B cell (primary cell): ENCODE measurements at regions not wholly inside any gene's neighbourhood (a gene's known extent, or its start where the extent isn't known, plus 50 kb on each side); places are given as distances from the start of the nearest gene placed in this dataset.

Experiments used
- ATAC-seq: fragments of 200-7000 bp; cut with Tn5 transposase; one replicate; pipeline ENCODE4 v1.10.0; 2021; ENCODE audit warnings: low read depth, mild to moderate bottlenecking, moderate number of reproducible peaks, moderate library complexity
- CTCF ChIA-PET: fragments of 350-600 bp; sonication (Branson Sonifier 250); formaldehyde crosslinking; loops from one replicate; lab custom pipeline; 2021; ENCODE audit warnings: antibody characterized with exemption, inconsistent platforms; lab: Charles Lee
- POLR2A ChIA-PET: fragments of 350-600 bp; sonication (Branson Sonifier 250); formaldehyde crosslinking; loops from one replicate; lab custom pipeline; 2021; ENCODE audit warnings: antibody characterized with exemption; lab: Charles Lee
- DNase-seq: peaks from one replicate; pipeline ENCODE4 v3.0.0; 2013
- H2AFZ ChIP-seq: 2 replicates; pipeline ENCODE4 v1.6.1; 2012; ENCODE audit warnings: mild to moderate bottlenecking, low read depth, low read length; ENCODE audit not compliant: insufficient read depth, poor library complexity, severe bottlenecking
- H3K27ac ChIP-seq, 2 donors: 1 replicate in 1 of 2; 2 replicates in 1 of 2; pipeline ENCODE4 v1.5.1; 2012 to 2013; ENCODE audit warnings: low read length in 2 of 2, mild to moderate bottlenecking in 2 of 2, moderate library complexity in 1 of 2
- H3K27me3 ChIP-seq, 4 experiments: fragments of 200-600 bp in 1 of 4; sonication (generic) in 1 of 4; replicated peaks in 1 of 4; 1 replicate in 2 of 4; 2 replicates in 2 of 4; pipeline versions ENCODE4 v1.6.1 to v1.7.0; 2013 to 2016; ENCODE audit warnings: low read length in 3 of 4, mild to moderate bottlenecking in 2 of 4, mixed read lengths in 1 of 4, moderate library complexity in 1 of 4; ENCODE audit not compliant: insufficient read depth in 4 of 4, control insufficient read depth in 3 of 4; ENCODE audit errors: control extremely low read depth in 1 of 4
- H3K36me3 ChIP-seq, 2 experiments: replicated peaks in 1 of 2; 1 replicate in 1 of 2; 2 replicates in 1 of 2; pipeline versions ENCODE4 v1.6.1 to v1.7.1; 2013; ENCODE audit warnings: low read length in 1 of 2; ENCODE audit not compliant: insufficient read depth in 2 of 2, control insufficient read depth in 1 of 2; ENCODE audit errors: control extremely low read depth in 1 of 2, extremely low read depth in 1 of 2
- H3K4me1 ChIP-seq, 2 donors: fragments of 200-600 bp in 1 of 2; sonication (generic) in 1 of 2; 1 replicate in 1 of 2; 2 replicates in 1 of 2; pipeline versions ENCODE4 v1.5.1 to v1.6.1; 2013 to 2017; ENCODE audit warnings: low read length in 2 of 2; ENCODE audit not compliant: control insufficient read depth in 2 of 2, insufficient read depth in 2 of 2
- H3K4me2 ChIP-seq: replicated peaks from 2 replicates; pipeline ENCODE3; 2012; ENCODE audit warnings: mild to moderate bottlenecking, low read depth, low read length; ENCODE audit not compliant: poor library complexity, severe bottlenecking
- H3K4me3 ChIP-seq, 5 experiments: fragments of 200-600 bp in 1 of 5; sonication (generic) in 1 of 5; 1 replicate in 3 of 5; 2 replicates in 2 of 5; pipeline versions ENCODE4 v1.5.1 to v1.7.0; 2011 to 2016; ENCODE audit warnings: low read length in 4 of 5, mild to moderate bottlenecking in 4 of 5, low read depth in 2 of 5, control low read depth in 1 of 5, moderate library complexity in 1 of 5; ENCODE audit not compliant: insufficient read depth in 1 of 5; ENCODE audit errors: control extremely low read depth in 1 of 5, extremely low read depth in 1 of 5
- H3K79me2 ChIP-seq: fragments of 200-600 bp; sonication (generic); one replicate; pipeline ENCODE4 v1.6.0; 2016; ENCODE audit warnings: low read length; ENCODE audit not compliant: control insufficient read depth, insufficient read depth
- H3K9ac ChIP-seq: fragments of 200-600 bp; sonication (generic); 2 replicates; pipeline ENCODE4 v1.6.1; 2017; ENCODE audit warnings: mild to moderate bottlenecking, low read length, moderate library complexity
- H3K9me3 ChIP-seq, 3 donors: one replicate each; pipeline versions ENCODE4 v1.6.1 to v1.7.1; 2013; ENCODE audit warnings: low read length in 2 of 3; ENCODE audit not compliant: control insufficient read depth in 2 of 3, insufficient read depth in 1 of 3; ENCODE audit errors: control extremely low read depth in 1 of 3
- H4K20me1 ChIP-seq: 2 replicates; pipeline ENCODE4 v1.6.0; 2012; ENCODE audit warnings: mild to moderate bottlenecking, low read length; ENCODE audit not compliant: insufficient read depth, control insufficient read depth, poor library complexity, severe bottlenecking
- H3K27ac Mint-ChIP-seq: one replicate; pipeline ENCODE4 v1.8.0; 2021; ENCODE audit warnings: mixed read lengths
- H3K27me3 Mint-ChIP-seq: one replicate; pipeline ENCODE4 v1.8.0; 2021; ENCODE audit warnings: mixed read lengths
- H3K4me1 Mint-ChIP-seq: one replicate; pipeline ENCODE4 v1.8.0; 2021; ENCODE audit warnings: mixed read lengths
- H3K4me3 Mint-ChIP-seq: one replicate; pipeline ENCODE4 v1.8.0; 2021; ENCODE audit warnings: mixed read lengths
- H3K9me3 Mint-ChIP-seq: one replicate; pipeline ENCODE4 v1.8.0; 2022; ENCODE audit warnings: mixed read lengths; ENCODE audit not compliant: insufficient read depth
- CTCF ChIP-seq: fragments of 200-600 bp; IDR thresholded peaks from one replicate; pipeline ENCODE4 v1.8.0; 2022; ENCODE audit warnings: antibody characterized with exemption, mild to moderate bottlenecking
- EZH2 ChIP-seq: IDR thresholded peaks from 2 replicates; pipeline ENCODE4 v1.6.1; 2012; ENCODE audit warnings: borderline replicate concordance, low read depth, mild to moderate bottlenecking, moderate library complexity, low read length; ENCODE audit not compliant: insufficient read depth, poor library complexity, severe bottlenecking
- WGBS: methylation state at CpG from one replicate; pipeline ENCODE4 v1.1.5; 2013; ENCODE audit warnings: missing lambda C conversion rate; ENCODE audit not compliant: insufficient coverage; 5-methylcytosine and 5-hydroxymethylcytosine counted together
- intact Hi-C: fragments of 100-400 bp; cut with micrococcal nuclease; formaldehyde crosslinking; loops from one replicate; pipeline ENCODE4 v1.10.0; 2022

DNA sequence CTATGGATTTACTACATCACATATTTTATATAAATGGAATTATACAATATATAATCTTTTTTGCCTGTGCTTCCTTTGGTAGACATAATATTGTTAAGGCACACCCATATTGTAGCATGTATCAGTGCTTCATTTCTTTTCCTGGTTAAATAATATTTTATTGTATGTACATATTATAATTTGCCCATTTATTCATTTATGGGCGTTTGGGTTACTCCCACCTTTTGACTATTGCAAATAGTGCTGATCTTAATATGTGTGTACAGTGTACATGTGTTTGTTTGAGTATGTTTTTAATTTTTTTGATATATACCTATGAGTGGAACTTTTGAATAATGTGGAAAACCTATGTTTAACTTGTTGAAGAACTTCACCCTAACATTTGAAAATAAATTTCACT, 804.2 kb downstream of the DHX35 start:
- Mint-ChIP-seq H3K27ac (no peak overlapping the region), H3K27me3 (peaks cover 3% of the 10 kb centered on the region), H3K9me3 (no peaks in the 10 kb centered on the region), H3K4me1 (no peaks in the 10 kb centered on the region), H3K4me3 (no peak overlapping the region)
- ATAC-seq (no peak), DNase-seq (no peak)
- H3K4me2 ChIP-seq: no peak overlapping the region
- no peak overlapping the region for H3K9ac ChIP-seq
- no peak overlapping the region for H3K4me3 ChIP-seq
- WGBS: no CpG with 5 or more reads among the region's 1 CpG
- CTCF ChIA-PET: no interaction called here
- H3K27me3 ChIP-seq: no peaks in the 10 kb centered on the region
- TF ChIP-seq EZH2: no peak
- no peak for TF ChIP-seq CTCF
- peaks cover 0 to 12% (median 4%) of the 10 kb centered on the region in 3 donors for H3K9me3 ChIP-seq
- no peak overlapping the region for H2AFZ ChIP-seq
- H3K36me3 ChIP-seq: no peaks in the 10 kb centered on the region
- intact Hi-C loops: no loop called here
- no peaks in the 10 kb centered on the region for H3K79me2 ChIP-seq
- H3K27ac ChIP-seq: no peak overlapping the region
- POLR2A ChIA-PET: no interaction called here
- H4K20me1 ChIP-seq: no peaks in the 10 kb centered on the region
- H3K4me1 ChIP-seq: no peaks in the 10 kb centered on the region

DNA sequence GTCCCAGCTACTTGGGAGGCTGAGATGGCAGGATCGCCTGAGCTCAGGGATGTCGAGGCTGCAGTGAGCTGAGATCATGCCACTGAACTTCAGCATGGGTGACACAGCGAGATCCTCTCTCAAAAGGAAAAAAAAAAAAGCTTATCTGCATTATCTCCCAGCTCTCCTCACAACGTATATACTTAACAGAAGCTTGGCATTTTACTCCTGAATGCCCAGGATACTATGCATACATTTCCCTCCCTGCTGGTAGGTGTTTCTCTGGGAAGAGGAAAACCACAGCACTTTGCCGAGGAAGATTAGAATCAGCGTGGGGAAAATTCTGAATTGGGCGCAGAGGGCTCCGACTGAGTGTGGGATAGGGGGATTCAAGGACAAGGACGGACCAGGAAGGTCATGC, 800.6 kb downstream of the DHX35 start:
- H3K36me3 ChIP-seq: no peaks in the 10 kb centered on the region
- no peak overlapping the region for H3K27ac ChIP-seq
- intact Hi-C loops: no loop called here
- Mint-ChIP-seq H3K4me1 (peaks cover 2% of the 10 kb centered on the region), H3K27ac (no peak overlapping the region), H3K9me3 (no peaks in the 10 kb centered on the region), H3K4me3 (no peak overlapping the region), H3K27me3 (peaks cover 3% of the 10 kb centered on the region)
- ChIA-PET POLR2A (no interaction called here), CTCF (interaction anchor here (0.5 kb wide), 1 partner anchor 112 kb away, joined by 3 read pairs; no protein-coding TSS in a partner anchor)
- DNase-seq: no peak
- no peak overlapping the region for H2AFZ ChIP-seq
- no peak overlapping the region for H3K9ac ChIP-seq
- ATAC-seq: no peak
- H3K4me3 ChIP-seq: no peak overlapping the region
- WGBS: 95% methylated on average over 2 of the region's 9 CpGs
- H3K27me3 ChIP-seq: no peaks in the 10 kb centered on the region
- H4K20me1 ChIP-seq: no peaks in the 10 kb centered on the region
- no peak overlapping the region for H3K4me2 ChIP-seq
- TF ChIP-seq EZH2 (no peak), CTCF (no peak)
- H3K4me1 ChIP-seq: no peaks in the 10 kb centered on the region
- no peaks in the 10 kb centered on the region for H3K79me2 ChIP-seq
- H3K9me3 ChIP-seq: peaks cover 0 to 2% (median 0%) of the 10 kb centered on the region in 3 donors
